Activated T-helper 1 cell treated with anti-CD3 and anti-CD28 coated beads, Interleukin-2, amount 50 U/mL, for 16 hours (primary cell): ENCODE measurements at regions not wholly inside any gene's neighbourhood (a gene's known extent, or its start where the extent isn't known, plus 50 kb on each side); places are given as distances from the start of the nearest gene placed in this dataset.
"Not testable (repeated sequence)": the region's sequence is repeated elsewhere in the genome, so short reads cannot be mapped to it uniquely, and the experiment has no call there.

Source experiments
- DNase-seq, 2 donors: peaks; one replicate each; pipeline ENCODE4 v3.0.0-alpha.2; 2020; ENCODE audit warnings: low read depth in 1 of 2, low spot score in 1 of 2

GRCh38 chr18:77373730-77374445, 124.2 kb downstream of the GALR1 start:
- DNase-seq = no peak

DNA sequence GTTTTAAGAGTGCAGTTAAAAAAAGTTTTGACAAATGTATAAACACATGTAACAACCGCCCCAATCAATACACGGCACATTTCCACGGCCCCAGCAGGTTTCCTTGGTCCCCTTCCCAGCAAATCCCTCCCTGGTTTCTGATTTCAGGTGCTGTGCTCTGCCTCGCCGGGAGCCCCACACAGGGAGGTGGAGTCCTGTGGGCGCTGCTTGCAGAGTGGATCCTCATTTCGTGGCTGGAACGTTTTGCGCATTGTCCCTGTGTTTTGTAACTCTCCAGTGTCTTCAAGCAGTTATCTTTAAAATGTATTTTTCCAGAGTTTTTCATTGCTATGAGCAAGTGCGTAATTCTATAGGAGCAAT, 124.8 kb downstream of the GALR1 start:
- no peak for DNase-seq

DNA sequence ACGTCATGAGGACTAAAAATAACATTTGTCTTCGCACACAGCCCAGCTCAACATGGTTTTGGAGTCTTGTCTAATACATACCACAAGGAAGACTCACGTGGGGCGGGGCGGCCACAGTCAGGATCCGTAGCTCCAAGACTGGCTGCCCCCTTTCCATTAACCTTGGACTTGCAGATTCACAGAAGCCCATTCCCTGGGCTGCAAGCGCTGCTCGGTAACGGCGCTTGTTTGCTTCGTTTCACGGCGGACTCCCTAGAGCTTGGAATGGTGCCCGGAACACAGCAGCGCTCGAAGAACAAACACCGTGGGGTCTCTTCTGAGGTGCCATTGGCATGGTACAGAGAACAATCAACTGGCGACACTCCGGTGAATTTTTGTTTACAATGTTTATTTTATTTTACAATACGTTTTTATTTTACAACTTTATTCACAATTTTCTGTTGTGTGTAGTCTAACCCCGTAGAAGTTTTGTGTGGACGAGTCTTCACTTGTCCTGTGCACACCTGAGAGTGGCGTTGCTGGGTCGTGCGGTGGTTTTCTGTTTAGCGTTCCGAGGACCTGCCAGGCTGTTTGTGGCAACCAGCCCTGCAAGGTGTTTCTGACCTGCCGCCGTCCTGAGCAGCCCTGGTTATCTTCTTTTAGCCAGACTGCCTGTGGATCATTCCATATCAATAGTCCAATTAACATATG, 126.5 kb downstream of the GALR1 start:
- no peak for DNase-seq

GRCh38 chr18:77376733-77377094, 127.1 kb downstream of the GALR1 start:
- no peak for DNase-seq

DNA sequence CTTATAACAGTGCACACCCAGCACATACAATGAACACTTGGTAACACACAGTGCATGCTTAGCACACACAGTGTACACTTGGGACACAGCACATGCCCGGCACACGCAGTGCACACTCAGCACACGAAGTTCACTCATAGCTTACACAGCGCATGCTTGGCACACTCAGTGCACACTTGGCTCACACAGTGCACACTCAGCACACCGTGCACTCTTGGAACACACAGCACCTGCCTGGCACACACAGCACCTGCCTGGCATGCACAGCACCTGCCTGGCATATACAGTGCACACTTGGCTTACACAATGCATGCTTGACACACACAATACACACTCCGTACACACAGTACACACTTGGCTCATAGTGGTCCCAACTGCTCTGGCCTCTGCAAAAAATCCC, 128.2 kb downstream of the GALR1 start:
- DNase-seq = no peak

GRCh38 chr18:77379976-77380509, 130.4 kb downstream of the GALR1 start:
- DNase-seq = no peak

DNA sequence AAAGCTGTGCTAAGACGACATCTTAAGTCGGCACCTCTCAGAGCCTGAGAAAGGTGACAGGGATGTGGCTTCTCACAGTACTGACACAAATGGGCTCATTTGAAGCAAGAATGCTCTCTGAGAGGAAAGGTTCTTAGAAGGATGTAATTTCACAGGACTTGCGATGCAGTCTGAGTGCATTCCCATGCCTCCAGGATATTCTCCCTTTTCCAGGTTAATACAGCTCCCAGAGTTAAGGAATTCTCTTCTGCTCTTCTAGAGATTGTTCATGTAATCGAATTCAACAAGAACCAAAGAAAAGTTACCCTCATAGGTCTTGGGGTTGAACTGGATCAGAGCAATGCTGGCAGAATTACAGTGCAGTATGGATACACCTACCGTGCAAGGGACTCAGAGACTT, 131.0 kb downstream of the GALR1 start:
- DNase-seq = no peak

- DNase-seq = no peak
These were observed 142.7 kb downstream of the GALR1 start for GRCh38 chr18:77392321-77392720.

- DNase-seq = no peak
These were observed 143.9 kb downstream of the GALR1 start for GRCh38 chr18:77393519-77393918.

DNA sequence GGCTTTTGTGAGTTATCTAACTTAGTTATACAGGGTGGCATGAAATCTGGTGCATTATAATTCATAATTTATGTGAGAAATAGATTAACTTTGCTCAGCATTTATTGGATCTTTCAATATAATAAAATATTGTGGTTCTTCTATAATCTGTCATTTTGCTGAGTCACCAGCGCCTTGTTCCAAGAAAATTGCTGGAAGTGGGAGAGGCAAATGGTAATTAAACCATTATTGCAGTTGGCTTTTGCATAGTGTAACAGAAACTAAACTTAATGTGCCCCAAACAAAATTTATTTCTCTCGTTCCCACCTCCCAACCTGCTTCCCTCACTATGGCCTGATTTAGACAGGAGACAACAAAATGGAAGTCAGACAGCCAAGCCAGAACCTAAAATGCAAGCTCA, 146.3 kb downstream of the GALR1 start:
- DNase-seq = no peak

GRCh38 chr18:77397056-77397455, 147.4 kb downstream of the GALR1 start:
- DNase-seq = no peak

DNA sequence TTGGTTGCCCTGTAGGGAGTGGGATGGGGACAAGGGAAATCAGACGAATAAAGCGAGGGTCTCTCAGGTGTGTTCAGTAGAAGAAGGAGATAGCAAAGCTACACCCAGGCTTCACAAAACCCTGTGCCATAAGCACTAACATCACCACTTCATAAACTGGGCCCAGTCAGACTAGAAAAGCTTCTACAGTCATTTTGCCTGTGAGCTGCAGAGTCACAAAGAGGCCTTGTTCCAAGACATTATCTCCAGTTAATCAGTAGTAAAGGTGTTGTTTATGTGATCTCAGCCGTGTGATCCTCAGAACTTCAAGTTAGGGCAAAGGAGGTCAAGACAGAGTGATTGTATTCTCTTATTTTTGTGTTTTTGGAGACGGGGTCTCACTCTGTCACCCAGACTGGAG, 148.0 kb downstream of the GALR1 start:
- DNase-seq = no peak

GRCh38 chr18:77400561-77400960, 150.9 kb downstream of the GALR1 start:
- no peak for DNase-seq

DNA sequence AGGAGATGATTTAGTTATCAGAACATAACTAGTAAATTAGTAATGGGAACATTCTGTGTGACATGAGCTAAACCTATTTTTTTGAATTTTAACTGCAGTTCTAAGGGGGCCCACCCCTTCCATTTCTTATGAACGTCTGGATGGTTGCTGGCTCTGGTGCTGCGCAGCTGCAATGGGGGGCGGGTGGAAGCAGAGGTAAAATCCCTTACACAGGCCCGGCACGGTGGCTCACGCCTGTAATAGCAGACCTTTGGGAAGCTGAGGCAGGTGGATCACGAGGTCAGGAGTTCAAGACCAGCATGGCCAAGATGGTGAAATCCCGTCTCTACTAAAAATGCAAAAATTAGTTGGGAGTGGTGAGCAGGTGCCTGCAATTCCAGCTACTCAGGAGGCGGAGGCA, 151.5 kb downstream of the GALR1 start:
- DNase-seq = no peak

- DNase-seq = no peak
These were observed 154.4 kb downstream of the GALR1 start for GRCh38 chr18:77403969-77404535.

DNA sequence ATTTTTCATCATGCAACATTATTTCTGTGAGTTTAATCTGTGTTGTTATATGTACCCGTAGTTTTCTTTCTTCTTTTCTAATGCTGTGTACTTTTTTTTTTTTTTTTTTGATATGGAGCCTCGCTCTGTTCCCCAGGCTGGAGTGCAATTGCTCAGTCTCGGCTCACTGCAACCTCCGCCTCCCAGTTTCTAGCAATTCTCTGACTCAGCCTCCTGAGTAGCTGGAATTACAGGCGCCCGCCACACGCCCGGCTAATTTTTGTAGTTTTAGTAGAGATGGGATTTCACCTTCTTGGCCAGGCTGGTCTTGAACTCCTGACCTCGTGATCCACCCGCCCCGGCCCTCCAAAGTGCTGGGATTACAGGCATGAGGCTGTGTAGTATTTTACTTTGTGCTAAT, 155.4 kb downstream of the GALR1 start:
- DNase-seq = no peak

DNA sequence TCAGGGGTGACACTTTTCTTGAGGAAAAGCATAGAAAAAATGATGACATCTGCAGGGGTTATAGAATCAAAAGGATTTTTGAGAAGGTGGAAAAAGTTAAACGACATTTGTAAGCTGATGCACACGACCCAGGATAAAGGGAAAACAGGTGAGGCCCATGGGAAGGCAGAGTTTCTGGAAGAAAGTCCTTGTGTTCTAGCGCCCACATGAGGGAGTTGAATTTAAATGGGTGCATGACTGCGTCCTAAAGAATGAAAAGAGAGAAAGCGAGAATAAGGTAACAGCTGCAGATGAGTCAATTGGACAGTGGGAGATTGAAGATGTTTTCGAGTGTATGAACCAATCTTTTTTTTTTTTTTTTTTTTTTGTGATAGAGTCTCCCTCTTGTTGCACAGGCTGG, 158.1 kb downstream of the GALR1 start:
- DNase-seq = no peak

GRCh38 chr18:77421546-77421945, 171.9 kb downstream of the GALR1 start:
- not testable (repeated sequence) for DNase-seq

GRCh38 chr18:77422974-77423867, 173.6 kb downstream of the GALR1 start:
- DNase-seq = no peak

DNA sequence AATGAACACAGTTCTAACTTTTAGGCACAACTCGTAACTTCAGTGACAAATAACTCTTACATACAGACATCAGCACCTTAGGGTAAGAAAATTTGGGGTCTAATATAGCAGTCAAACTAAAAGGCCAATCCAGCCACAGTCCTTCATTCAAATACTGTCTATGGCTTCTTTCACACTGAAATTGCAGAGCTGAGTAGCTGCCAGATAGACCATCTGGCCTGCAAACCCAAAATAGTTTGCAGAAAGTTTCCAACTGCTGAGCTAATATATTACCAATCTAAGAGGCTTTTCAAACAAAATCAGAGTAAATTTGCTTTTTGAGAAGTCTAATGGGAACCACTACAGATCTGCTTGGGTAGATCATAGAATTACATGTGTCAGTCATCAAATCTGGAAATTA, 183.4 kb downstream of the GALR1 start:
- DNase-seq = no peak

- DNase-seq = no peak
These were observed 190.2 kb downstream of the GALR1 start for GRCh38 chr18:77439888-77440287.
